Osteoblast (primary cell): ENCODE measurements at regions not wholly inside any gene's neighbourhood (a gene's known extent, or its start where the extent isn't known, plus 50 kb on each side); places are given as distances from the start of the nearest gene placed in this dataset.

Source experiments
- DNase-seq: peaks from one replicate; pipeline ENCODE4 v3.0.0; 2011; ENCODE audit warnings: low spot score, mixed read lengths; ENCODE audit not compliant: insufficient read length; ENCODE audit errors: missing footprints
- H2AFZ ChIP-seq: 2 replicates; pipeline ENCODE4 v1.6.0; 2011; ENCODE audit warnings: mild to moderate bottlenecking, low read length
- H3K27ac ChIP-seq: 2 replicates; pipeline ENCODE4 v1.5.1; 2011; ENCODE audit warnings: mild to moderate bottlenecking, low read depth, low read length, moderate library complexity
- H3K27me3 ChIP-seq: 2 replicates; pipeline ENCODE4 v1.6.0; 2012; ENCODE audit warnings: mild to moderate bottlenecking, control low read depth, inconsistent platforms, low read length, moderate library complexity; ENCODE audit not compliant: insufficient read depth
- H3K36me3 ChIP-seq: 2 replicates; pipeline ENCODE4 v1.5.1; 2011; ENCODE audit warnings: mild to moderate bottlenecking, low read length, control low read depth, moderate library complexity; ENCODE audit not compliant: insufficient read depth
- H3K4me1 ChIP-seq: 2 replicates; pipeline ENCODE4 v1.5.1; 2011; ENCODE audit warnings: mild to moderate bottlenecking, low read length, control low read depth, moderate library complexity; ENCODE audit not compliant: insufficient read depth
- H3K4me2 ChIP-seq: 2 replicates; pipeline ENCODE4 v1.6.0; 2011; ENCODE audit warnings: mild to moderate bottlenecking, low read length; ENCODE audit not compliant: insufficient read depth
- H3K4me3 ChIP-seq: fragments of 200-600 bp; sonication (generic); 3 replicates; pipeline ENCODE4 v1.5.1; 2012; ENCODE audit warnings: mild to moderate bottlenecking, low read length, inconsistent platforms; ENCODE audit not compliant: insufficient read depth
- H3K79me2 ChIP-seq: 2 replicates; pipeline ENCODE4 v1.6.0; 2012; ENCODE audit warnings: mild to moderate bottlenecking, low read length, control low read depth, inconsistent platforms; ENCODE audit not compliant: insufficient read depth
- H3K9me3 ChIP-seq: 2 replicates; pipeline ENCODE4 v1.5.1; 2011; ENCODE audit warnings: low read depth, low read length, control low read depth
- H4K20me1 ChIP-seq: 2 replicates; pipeline ENCODE4 v1.6.0; 2012; ENCODE audit warnings: mild to moderate bottlenecking, low read length, control low read depth; ENCODE audit not compliant: insufficient read depth
- TF ChIP-seq, protein P1 (sequence below): IDR thresholded peaks from 2 replicates; pipeline ENCODE4 v1.5.1; 2011; ENCODE audit warnings: mild to moderate bottlenecking, low read depth, low read length, moderate library complexity; ENCODE audit errors: extremely low read depth

DNA sequence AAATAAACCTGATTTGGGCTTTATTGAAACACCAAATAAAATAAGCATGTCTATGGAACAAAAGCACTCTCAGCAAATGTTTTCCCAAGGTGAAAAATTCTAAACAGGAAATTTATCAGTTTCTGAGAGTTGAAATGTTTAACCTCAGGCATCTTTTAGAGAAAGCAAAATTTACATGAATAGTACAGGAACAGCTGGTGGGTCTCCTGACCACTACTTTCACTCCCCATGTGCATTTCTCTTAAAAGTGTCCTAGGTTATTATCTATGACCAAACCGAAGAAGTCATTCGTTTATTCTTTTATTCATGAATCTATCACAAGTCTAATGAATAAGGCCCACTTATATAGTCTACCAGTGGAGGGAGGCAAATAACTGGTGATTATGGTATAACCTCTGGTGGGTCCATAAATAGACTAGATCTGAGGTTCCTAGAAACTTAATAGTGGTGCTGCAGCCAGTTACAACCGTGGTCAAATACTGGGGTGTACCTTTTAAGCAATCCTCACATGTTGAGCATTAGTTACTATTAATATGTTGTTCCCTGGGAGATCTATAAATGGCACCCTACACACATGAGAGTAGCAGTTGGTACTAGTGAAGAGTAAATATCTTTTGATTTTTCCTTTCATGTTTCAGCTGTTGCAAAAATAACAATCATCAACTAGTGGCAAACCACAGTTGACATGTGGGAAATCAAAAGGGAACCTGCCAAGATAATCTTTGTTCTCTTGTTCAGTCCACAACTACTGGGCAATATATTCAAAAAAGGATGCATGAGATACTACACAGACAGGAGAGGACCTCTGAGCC, 169.3 kb upstream of the STAC start:
- Histone ChIP-seq H3K79me2 (no peaks in the 10 kb centered on the region), H4K20me1 (no peaks in the 10 kb centered on the region), H3K27me3 (no peaks in the 10 kb centered on the region), H3K9me3 (no peaks in the 10 kb centered on the region), H3K4me1 (peaks cover 2% of the 10 kb centered on the region), H3K4me2 (no peak overlapping the region), H3K27ac (no peak overlapping the region), H2AFZ (no peak overlapping the region), H3K36me3 (no peaks in the 10 kb centered on the region), H3K4me3 (no peak overlapping the region)
- no peak for DNase-seq
- TF ChIP-seq, protein P1, sequence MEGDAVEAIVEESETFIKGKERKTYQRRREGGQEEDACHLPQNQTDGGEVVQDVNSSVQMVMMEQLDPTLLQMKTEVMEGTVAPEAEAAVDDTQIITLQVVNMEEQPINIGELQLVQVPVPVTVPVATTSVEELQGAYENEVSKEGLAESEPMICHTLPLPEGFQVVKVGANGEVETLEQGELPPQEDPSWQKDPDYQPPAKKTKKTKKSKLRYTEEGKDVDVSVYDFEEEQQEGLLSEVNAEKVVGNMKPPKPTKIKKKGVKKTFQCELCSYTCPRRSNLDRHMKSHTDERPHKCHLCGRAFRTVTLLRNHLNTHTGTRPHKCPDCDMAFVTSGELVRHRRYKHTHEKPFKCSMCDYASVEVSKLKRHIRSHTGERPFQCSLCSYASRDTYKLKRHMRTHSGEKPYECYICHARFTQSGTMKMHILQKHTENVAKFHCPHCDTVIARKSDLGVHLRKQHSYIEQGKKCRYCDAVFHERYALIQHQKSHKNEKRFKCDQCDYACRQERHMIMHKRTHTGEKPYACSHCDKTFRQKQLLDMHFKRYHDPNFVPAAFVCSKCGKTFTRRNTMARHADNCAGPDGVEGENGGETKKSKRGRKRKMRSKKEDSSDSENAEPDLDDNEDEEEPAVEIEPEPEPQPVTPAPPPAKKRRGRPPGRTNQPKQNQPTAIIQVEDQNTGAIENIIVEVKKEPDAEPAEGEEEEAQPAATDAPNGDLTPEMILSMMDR, result no peak

DNA sequence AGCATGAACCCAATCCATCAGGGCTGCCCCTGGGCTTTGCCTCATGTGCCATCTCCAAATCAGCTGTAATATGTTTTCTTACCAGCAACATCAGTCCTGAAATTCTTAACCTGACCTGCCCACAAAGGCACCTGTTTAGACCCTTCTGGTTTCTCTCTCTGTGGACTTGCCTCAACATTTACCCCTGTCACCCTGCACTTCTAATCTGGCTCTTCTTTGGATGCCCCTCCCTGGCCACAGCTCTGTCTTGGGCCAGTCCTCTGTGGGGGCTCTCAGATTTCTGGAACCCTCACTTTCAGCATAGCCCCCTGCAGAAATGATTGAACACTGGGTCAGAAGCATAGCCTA, 168.7 kb upstream of the STAC start:
- Histone ChIP-seq H4K20me1 (no peaks in the 10 kb centered on the region), H3K36me3 (no peaks in the 10 kb centered on the region), H3K4me2 (no peak overlapping the region), H3K27ac (no peak overlapping the region), H3K4me3 (no peak overlapping the region), H3K27me3 (no peaks in the 10 kb centered on the region), H3K9me3 (no peaks in the 10 kb centered on the region), H3K79me2 (no peaks in the 10 kb centered on the region), H2AFZ (no peak overlapping the region), H3K4me1 (peaks cover 2% of the 10 kb centered on the region)
- TF ChIP-seq, protein P1, result no peak
- DNase-seq, result peak; percentile 2

DNA sequence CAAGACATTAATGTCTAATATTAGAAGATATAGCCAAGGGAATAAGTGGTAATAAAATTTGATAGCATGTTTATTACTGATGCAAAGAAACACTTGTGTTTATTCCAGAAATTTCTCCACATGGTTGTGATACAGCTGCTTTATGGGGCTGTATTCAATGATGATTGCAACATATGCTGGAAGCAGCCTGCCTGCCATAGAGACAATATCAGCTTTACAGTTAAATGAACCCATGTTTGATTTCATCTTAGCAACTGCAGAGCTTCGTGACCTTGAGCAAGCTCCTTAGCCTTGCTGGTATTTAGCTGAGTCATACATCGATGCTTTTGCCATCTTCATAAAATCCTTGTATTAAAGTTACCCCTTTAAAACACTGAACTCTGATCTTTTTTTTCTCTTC, 168.1 kb upstream of the STAC start:
- H3K27me3 ChIP-seq, result no peaks in the 10 kb centered on the region
- no peak overlapping the region for H2AFZ ChIP-seq
- peaks cover 2% of the 10 kb centered on the region for H3K4me1 ChIP-seq
- no peak overlapping the region for H3K4me3 ChIP-seq
- DNase-seq, result no peak
- no peaks in the 10 kb centered on the region for H3K36me3 ChIP-seq
- no peaks in the 10 kb centered on the region for H4K20me1 ChIP-seq
- no peaks in the 10 kb centered on the region for H3K9me3 ChIP-seq
- no peaks in the 10 kb centered on the region for H3K79me2 ChIP-seq
- TF ChIP-seq, protein P1, result no peak
- no peak overlapping the region for H3K4me2 ChIP-seq
- H3K27ac ChIP-seq, result no peak overlapping the region

DNA sequence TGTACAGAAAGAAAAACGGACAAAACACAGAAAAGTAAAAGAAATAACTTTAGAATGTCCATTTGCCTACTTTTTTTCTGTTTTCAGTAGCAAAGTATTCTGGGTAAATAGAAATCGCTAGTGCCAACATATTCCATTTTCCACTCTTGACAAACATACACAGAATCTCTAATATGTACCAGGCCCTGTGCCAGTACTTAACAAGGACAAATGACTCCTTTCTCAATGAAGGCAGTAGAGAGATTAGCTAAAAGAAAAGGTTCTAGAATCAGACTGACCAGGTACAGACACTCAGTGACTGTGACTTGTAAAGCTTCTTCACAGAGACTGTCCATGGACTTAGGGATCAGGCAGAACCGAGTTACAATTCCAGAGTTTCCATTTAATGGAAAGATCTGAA, 165.8 kb upstream of the STAC start:
- TF ChIP-seq, protein P1, result no peak
- no peaks in the 10 kb centered on the region for H4K20me1 ChIP-seq
- no peak overlapping the region for H3K4me2 ChIP-seq
- no peaks in the 10 kb centered on the region for H3K79me2 ChIP-seq
- no peak for DNase-seq
- no peak overlapping the region for H3K27ac ChIP-seq
- no peaks in the 10 kb centered on the region for H3K9me3 ChIP-seq
- no peaks in the 10 kb centered on the region for H3K36me3 ChIP-seq
- H3K4me3 ChIP-seq, result no peak overlapping the region
- H3K4me1 ChIP-seq, result peaks cover 2% of the 10 kb centered on the region
- no peaks in the 10 kb centered on the region for H3K27me3 ChIP-seq
- no peak overlapping the region for H2AFZ ChIP-seq
